GM18517 (cell line): ENCODE measurements at regions not wholly inside any gene's neighbourhood (a gene's known extent, or its start where the extent isn't known, plus 50 kb on each side); places are given as distances from the start of the nearest gene placed in this dataset.
"Not testable (repeated sequence)": the region's sequence is repeated elsewhere in the genome, so short reads cannot be mapped to it uniquely, and the experiment has no call there.

Experiments
- ATAC-seq: cut with Tn5 transposase; IDR thresholded peaks from one replicate; pipeline ENCODE4 v1.9.1; 2021; ENCODE audit warnings: mild to moderate bottlenecking, moderate library complexity; ENCODE audit not compliant: unreplicated experiment

DNA sequence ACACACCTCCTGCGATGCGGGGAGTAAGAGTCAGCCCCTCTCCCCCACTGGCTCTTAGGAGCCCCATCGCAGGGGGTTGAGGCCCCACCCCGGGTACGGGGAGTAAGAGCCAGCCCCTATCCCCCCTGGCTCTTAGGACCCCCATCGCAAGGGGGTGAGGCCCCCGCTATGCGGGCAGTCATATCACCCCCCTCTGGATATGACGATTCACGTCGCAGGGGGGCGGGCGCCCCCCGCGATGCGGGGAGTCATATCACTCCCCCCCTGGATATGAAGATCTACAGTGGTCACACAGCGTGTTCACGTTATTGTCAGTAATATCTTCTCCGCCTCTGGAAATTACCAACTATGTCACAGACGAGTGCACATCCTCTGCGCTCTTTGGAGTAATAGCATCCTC lies 61.1 kb downstream of the DEFB131A start:
- ATAC-seq: not testable (repeated sequence)

DNA sequence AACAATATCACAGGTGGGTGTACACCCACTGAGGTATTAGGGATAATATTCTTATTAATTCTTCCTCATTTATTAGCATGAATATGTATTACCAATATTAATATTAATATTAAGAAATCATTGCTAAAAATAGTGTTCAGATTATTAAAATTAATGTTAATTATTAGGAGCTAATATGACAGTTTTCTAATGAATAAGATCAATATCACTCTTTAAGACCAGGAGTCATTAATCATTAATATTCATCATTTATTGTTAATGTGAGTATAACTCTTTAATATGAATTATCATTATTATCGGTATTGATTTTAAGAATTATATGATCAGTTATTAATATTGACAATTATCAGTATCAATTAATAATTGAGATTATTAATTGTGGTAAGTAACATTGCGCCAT lies 62.5 kb downstream of the DEFB131A start:
- not testable (repeated sequence) for ATAC-seq

GRCh38 chr4:9512941-9513340 lies 68.7 kb downstream of the DEFB131A start:
- ATAC-seq: not testable (repeated sequence)

GRCh38 chr4:9519631-9520030 lies 75.4 kb downstream of the DEFB131A start:
- not testable (repeated sequence) for ATAC-seq

- ATAC-seq: not testable (repeated sequence)
Measured at GRCh38 chr4:9522903-9523302, 78.7 kb downstream of the DEFB131A start.

GRCh38 chr4:9524406-9524805 lies 80.2 kb downstream of the DEFB131A start:
- ATAC-seq: not testable (repeated sequence)

DNA sequence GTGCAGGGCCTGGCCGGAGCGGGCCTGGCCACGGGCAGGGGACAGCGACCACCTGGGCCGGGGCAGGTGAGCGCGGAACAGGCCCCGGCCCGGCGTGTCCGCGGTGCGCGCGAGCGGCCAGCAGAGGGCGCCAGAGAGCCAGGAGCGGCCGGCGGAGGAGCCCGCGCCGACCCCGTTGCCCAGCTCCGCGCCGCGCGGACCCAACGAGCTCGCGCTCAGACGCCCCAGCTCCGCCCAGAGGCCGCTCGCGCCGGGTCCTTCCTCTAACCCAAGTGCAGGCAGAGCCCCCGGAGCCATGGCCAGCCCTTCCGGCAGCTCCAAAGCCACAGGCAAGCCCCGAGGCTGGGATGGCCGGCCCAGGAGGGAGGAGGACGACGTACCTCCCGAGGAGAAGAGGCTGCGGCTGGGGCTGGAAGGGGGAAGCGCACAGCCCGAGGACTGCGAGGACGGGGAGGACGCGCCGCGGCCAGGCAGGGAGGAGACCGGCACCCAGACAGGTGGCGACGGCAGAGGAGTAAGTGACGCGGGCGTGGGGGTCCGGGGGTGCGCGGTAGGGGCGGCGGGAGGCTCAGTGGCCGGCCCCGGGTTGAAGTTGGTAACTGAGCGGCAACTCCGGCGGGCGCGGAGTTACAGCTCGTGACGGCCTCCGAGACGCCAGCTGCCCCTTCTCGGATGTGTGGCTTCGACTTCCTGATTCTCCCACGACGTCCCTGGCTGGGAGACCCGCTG lies 88.1 kb downstream of the DEFB131A start:
- ATAC-seq: not testable (repeated sequence)

GRCh38 chr4:9532863-9533192 lies 88.6 kb downstream of the DEFB131A start:
- not testable (repeated sequence) for ATAC-seq

DNA sequence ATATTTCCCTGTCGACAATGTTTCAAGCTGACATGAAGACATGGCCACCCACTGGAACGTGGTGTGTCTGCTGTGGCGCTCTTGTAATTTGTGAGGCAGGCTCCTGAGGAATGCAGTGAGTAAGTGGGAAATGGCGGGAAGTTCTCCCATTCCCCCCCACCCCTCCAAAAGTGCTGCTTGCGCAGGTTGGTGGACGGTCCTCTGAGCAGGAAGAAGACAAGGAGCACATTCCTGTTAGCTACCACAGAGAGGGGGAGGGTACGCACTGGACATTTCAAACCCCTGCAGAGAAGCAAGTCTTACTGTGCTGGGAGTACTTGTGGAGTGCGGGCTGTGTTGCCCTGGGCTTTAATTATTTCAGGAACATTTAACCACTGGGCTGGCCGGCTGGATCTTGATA lies 92.9 kb downstream of the DEFB131A start:
- not testable (repeated sequence) for ATAC-seq

- not testable (repeated sequence) for ATAC-seq
Measured at GRCh38 chr4:9539939-9540520, 95.8 kb downstream of the DEFB131A start.

- ATAC-seq: not testable (repeated sequence)
Measured at GRCh38 chr4:9541388-9541915, 97.2 kb downstream of the DEFB131A start.

DNA sequence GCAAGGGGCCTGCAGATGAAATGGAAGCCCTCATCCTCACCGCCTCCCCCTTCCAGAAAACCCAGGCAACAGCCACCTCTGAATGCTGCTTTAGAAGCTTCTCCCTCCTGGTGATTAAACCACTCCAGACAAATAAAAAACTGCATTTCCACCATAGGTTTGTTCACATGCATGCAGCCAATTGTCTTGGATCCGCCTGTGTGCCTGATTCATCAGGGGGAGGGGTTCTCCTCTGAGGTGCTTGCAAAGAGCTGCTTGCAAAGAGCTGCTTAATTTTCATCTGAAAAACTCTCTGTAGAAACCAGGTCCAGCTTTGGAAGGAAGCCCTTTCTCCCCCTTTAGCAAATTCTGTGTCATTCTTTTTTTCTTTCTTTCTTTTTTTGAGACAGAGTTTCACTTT lies 100.6 kb downstream of the DEFB131A start:
- not testable (repeated sequence) for ATAC-seq

GRCh38 chr4:9547470-9547869 lies 103.3 kb downstream of the DEFB131A start:
- ATAC-seq: not testable (repeated sequence)

- ATAC-seq: not testable (repeated sequence)
Measured at GRCh38 chr4:9556076-9556475, 111.9 kb downstream of the DEFB131A start.

DNA sequence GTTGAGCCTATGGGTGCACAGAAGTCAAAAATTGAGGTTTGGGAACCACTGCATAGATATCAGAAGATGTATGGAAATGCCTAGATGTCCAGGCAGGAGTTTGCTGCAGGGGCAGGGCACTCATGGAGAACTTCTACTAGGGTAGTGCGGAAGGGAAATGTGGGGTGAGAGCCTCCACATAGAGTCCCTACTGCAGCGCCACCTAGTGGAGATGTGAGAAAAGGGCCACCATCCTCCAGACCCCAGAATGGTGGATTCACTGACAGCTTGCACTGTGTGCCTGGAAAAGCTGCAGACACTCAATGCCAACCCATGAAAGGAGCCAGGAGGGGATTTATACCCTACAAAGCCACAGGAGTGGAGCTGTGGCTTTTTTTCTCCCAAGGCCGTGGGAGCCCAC lies 133.7 kb downstream of the DEFB131A start:
- not testable (repeated sequence) for ATAC-seq

DNA sequence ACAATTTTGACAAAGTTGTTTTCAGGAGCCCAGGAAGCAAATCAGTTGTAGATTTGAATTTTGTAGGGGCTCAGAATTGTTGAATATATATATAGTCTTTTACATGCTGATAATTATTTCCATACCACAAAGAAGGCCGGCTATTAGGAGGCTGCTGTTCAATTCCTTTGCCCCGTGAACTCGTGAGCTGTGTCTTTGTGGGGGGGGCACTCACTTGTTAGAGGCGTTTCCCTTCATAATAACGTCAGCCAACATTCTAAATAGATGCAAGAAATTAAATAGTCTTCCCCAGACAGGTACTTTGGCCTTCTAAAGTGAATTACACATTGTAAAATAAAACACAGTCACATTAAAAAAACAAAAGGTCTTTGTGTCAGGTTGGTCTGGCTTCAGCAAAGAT lies 138.7 kb downstream of the DEFB131A start:
- ATAC-seq: not testable (repeated sequence)

GRCh38 chr4:9592010-9592409 lies 147.8 kb downstream of the DEFB131A start:
- ATAC-seq: no peak

- no peak for ATAC-seq
Measured at GRCh38 chr4:9594948-9595347, 150.7 kb downstream of the DEFB131A start.

DNA sequence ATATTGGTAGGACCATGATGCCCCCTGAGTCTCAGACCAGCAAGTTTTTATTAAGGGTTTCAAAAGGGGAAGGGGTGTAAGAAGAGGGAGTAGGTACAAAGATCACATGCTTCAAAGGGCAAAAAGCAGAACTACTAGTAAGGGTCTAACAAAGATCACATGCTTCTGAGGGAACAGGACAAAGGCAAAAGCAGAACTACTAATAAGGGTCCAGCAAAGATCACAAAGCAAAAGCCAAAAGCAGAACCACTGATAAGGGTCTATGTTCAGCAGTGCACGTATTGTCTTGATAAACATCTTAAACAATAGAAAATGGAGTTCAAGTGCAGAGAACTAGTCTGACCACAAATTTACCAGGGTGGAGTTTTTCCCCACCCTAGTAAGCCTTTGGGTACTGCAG lies 151.3 kb downstream of the DEFB131A start:
- ATAC-seq: not testable (repeated sequence)

- ATAC-seq: no peak
Measured at GRCh38 chr4:9599266-9599665, 155.1 kb downstream of the DEFB131A start.

GRCh38 chr4:9600246-9600645 lies 156.0 kb downstream of the DEFB131A start:
- ATAC-seq: no peak

DNA sequence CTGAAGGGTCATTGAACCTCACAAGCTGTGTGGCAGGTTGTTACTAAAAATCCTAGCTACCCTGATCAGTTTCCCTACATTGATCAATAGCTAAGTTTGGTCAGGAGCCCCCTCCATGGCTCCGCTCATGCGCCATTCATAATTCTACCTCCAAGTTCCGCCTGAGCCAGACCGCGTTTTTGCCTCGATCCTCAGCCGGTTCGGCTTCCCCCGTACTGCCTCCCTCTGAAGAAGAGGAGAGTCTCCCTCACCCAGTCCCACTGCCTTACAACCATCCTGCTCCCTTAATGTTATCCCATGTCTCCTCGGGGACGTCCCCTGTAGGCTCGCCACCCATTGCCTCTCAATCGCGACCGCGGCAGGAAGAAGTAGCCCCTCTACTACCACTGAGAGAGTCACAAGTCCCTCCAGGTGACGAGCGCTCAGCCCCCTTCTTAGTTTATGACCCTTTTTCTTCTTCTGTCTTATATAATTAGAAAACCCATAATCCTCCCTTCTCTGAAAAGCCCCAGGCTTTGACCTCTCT lies 158.2 kb downstream of the DEFB131A start:
- no peak for ATAC-seq
